Bronchial epithelial cell (primary cell): ENCODE measurements at regions not wholly inside any gene's neighbourhood (a gene's known extent, or its start where the extent isn't known, plus 50 kb on each side); places are given as distances from the start of the nearest gene placed in this dataset.

Source experiments
- DNase-seq: peaks from one replicate; pipeline ENCODE4 v3.0.0-alpha.2; 2010; ENCODE audit warnings: low read depth
- FAIRE-seq: peaks from 2 replicates; lab custom pipeline; 2011; peaks lifted over from hg19 to GRCh38; lab: Jason Lieb, UNC
- H3K27me3 ChIP-seq: 2 replicates; pipeline ENCODE4 v1.5.1; 2011; ENCODE audit warnings: low read length; ENCODE audit not compliant: control insufficient read depth, insufficient read depth
- H3K36me3 ChIP-seq: 2 replicates; pipeline ENCODE4 v1.5.1; 2011; ENCODE audit warnings: low read length; ENCODE audit not compliant: control insufficient read depth, insufficient read depth
- H3K4me3 ChIP-seq: 2 replicates; pipeline ENCODE4 v1.5.1; 2011; ENCODE audit warnings: mild to moderate bottlenecking, low read depth, low read length, control low read depth
- CTCF ChIP-seq: IDR thresholded peaks from 2 replicates; pipeline ENCODE4 v1.5.1; 2011; ENCODE audit warnings: mild to moderate bottlenecking, moderate library complexity, low read length, control low read depth, inconsistent platforms; ENCODE audit not compliant: insufficient read depth, severe bottlenecking

- no peak for TF ChIP-seq CTCF
- Histone ChIP-seq H3K27me3 (no peaks in the 10 kb centered on the region), H3K4me3 (no peak overlapping the region), H3K36me3 (no peaks in the 10 kb centered on the region)
- FAIRE-seq: peak; percentile 13
- no peak for DNase-seq
Observed at GRCh38 chr19:29292153-29292552, 79.2 kb upstream of the UQCRFS1 start.

GRCh38 chr19:29292562-29292961 is 79.6 kb upstream of the UQCRFS1 start:
- no peak for TF ChIP-seq CTCF
- Histone ChIP-seq H3K27me3 (no peaks in the 10 kb centered on the region), H3K4me3 (no peak overlapping the region), H3K36me3 (no peaks in the 10 kb centered on the region)
- FAIRE-seq: no peak
- no peak for DNase-seq

GRCh38 chr19:29293292-29293691 is 80.3 kb upstream of the UQCRFS1 start:
- no peak for FAIRE-seq
- H3K27me3 ChIP-seq: no peaks in the 10 kb centered on the region
- DNase-seq: no peak

GRCh38 chr19:29293736-29294342 is 80.9 kb upstream of the UQCRFS1 start:
- DNase-seq (no peak), FAIRE-seq (no peak)
- Histone ChIP-seq H3K36me3 (no peaks in the 10 kb centered on the region), H3K27me3 (no peaks in the 10 kb centered on the region), H3K4me3 (no peak overlapping the region)
- TF ChIP-seq CTCF: no peak

More at GRCh38 chr19:29293292-29293691, 80.3 kb upstream of the UQCRFS1 start:
- Histone ChIP-seq H3K36me3 (no peaks in the 10 kb centered on the region), H3K4me3 (no peak overlapping the region)
- TF ChIP-seq CTCF: no peak

DNA sequence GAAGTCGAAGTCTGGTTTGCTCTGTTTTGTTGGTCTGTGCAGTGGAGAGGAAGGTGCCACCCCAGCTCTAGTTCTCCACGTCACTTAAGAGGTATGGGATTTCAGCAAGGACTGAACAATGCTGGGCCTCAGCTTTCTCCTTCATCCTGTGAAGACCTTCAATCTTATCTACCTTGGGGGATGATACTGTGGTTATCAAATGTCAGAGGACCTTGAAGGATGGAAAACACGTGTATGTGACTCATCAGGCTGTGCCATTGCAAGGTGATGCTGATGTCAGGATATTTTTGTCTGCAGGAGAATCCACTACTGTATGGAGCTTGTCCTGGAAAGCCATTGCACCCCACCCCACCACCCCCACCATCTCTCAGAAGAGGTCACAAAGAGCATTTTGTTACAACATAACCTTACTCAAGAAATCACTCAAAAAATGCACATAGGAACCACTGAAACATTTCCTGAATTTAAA is 81.4 kb upstream of the UQCRFS1 start:
- Histone ChIP-seq H3K4me3 (no peak overlapping the region), H3K27me3 (no peaks in the 10 kb centered on the region), H3K36me3 (no peaks in the 10 kb centered on the region)
- DNase-seq (no peak), FAIRE-seq (peak; percentile 40)
- TF ChIP-seq CTCF: no peak

DNA sequence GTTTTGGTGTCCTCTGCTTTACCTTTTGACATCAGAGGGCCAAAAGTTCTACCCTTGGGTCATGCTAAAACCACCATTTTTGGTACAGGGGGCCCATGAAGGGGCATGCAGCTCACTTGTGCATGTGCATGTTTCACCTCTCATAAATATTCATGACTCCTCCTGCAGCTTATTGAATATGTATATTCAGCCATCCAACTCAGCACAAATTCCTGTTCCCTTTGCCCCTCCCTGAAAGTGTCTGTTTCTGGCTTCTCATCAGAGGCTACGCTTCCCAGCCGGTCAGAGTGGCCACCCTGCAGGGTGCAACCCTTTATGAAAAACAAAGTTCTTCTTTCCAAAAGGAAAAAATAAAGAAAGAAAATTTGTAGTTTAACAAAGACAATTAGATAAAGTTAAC is 82.3 kb upstream of the UQCRFS1 start:
- Histone ChIP-seq H3K4me3 (no peak overlapping the region), H3K36me3 (no peaks in the 10 kb centered on the region), H3K27me3 (no peaks in the 10 kb centered on the region)
- DNase-seq (no peak), FAIRE-seq (no peak)
- TF ChIP-seq CTCF: no peak
